Stimulated activated naive CD8-positive, alpha-beta T cell treated with anti-CD3 and anti-CD28 coated beads, Interleukin-15, Interleukin-2, amounts not matched to agents 100 U/mL and 50 U/mL, for 24 hours (primary cell): ENCODE measurements at regions not wholly inside any gene's neighbourhood (a gene's known extent, or its start where the extent isn't known, plus 50 kb on each side); places are given as distances from the start of the nearest gene placed in this dataset.
A peak's percentile ranks its signal among the peaks of the same experiment; 100 is the strongest.

Experiments
- ATAC-seq: fragments of 150-1000 bp; cut with Tn5 transposase; one replicate; pipeline ENCODE4 v1.10.0; 2021
- DNase-seq: peaks from one replicate; pipeline ENCODE4 v3.0.0; 2021

DNA sequence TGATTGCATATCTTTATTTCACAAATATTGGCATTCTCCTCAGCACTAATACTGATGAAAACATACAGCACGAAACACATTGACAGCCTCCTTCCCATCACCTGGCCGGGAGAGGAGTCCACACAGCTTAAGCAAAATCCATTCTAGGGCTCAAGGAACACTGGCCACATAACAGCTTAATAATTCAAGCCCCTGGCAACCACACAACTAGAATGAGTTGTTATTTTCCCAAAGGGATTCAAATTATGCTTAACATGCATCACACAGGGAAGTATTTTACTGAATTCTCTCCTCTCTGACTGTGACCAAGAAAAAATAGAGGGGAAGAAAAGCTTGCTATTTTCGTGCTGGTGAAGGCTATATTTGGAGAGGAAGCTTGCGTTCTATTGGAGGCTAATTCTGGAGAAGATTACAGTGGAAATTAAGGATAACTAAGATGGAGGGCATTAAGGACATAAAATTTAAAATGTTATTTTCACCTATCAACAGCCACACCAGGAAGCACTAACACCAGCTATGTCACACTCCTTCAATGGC, 198.5 kb downstream of the ADGRG6 start:
- ATAC-seq: no peak
- no peak for DNase-seq

- no peak for DNase-seq
- no peak for ATAC-seq
These were observed 200.0 kb downstream of the ADGRG6 start for GRCh38 chr6:142501795-142502194.

- ATAC-seq: no peak
- no peak for DNase-seq
These were observed 205.3 kb downstream of the ADGRG6 start for GRCh38 chr6:142507065-142507464.

GRCh38 chr6:142510211-142510610, 208.4 kb downstream of the ADGRG6 start:
- no peak for ATAC-seq
- DNase-seq: no peak

GRCh38 chr6:142518126-142518525, 216.3 kb downstream of the ADGRG6 start:
- DNase-seq (no peak), ATAC-seq (no peak)

- no peak for ATAC-seq
- no peak for DNase-seq
These were observed 217.0 kb downstream of the ADGRG6 start for GRCh38 chr6:142518761-142519160.

- no peak for DNase-seq
- no peak for ATAC-seq
These were observed 220.0 kb downstream of the ADGRG6 start for GRCh38 chr6:142521791-142522190.

DNA sequence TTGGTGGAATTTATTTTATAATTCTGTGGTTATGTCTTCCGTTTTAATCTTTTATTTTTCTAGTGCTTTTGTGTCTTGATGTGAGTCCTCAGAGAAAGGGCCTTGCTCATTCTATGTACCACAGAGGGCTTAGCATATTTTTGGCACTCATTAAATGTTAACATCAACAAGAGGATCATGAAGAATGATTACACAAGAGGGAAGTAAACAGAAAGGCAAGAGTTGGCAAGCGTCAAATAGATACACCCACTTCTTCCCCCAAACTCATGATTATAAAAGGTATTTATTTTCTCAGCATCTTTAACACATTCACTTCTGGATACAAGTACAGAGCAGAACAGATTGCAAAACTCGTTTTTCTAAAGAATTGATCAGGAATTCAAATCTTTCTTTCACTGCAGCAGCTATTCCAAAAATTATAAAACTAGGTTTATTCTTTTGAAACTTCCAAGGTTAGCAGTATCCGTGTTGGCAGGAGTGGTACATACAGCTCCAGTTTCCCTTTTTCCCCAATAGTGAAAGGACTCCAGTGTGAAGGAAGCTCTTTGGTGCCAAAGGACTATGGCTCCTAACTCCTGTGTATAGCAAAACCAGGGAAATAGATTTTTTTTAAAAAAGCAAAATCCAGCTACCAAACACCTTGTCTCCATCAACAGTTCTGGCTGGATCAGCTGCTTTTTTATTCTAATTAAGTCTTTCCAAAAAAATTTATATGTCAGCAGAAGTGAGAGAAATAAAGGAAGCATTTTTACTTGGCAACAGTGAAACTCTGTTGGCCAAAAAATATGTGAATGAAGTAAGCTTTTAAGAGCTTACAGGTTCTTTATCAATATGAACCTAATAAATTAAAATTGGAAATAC, 221.9 kb downstream of the ADGRG6 start:
- ATAC-seq (no peak), DNase-seq (no peak)

DNA sequence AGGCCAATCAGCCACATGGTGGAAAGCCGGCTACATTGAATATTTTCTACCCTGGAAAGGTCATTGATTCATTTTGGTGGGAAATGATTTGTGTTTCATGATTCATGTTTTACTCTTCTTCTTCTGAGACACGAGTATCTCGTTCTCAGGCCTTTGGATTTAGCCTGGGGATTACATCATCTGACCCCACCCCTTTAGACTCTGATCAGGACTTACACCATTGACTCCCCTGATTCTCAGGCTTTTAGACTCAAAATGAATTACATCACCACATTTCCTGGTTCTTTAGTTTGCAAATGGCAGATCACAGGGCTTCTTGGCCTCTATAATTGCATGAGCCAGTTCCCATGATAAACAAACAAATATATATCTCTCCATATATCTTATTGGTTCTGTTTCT, 228.8 kb downstream of the ADGRG6 start:
- ATAC-seq: no peak
- no peak for DNase-seq

- ATAC-seq: no peak
- DNase-seq: no peak
These were observed 229.9 kb downstream of the ADGRG6 start for GRCh38 chr6:142531727-142532126.

GRCh38 chr6:142534076-142534475, 232.3 kb downstream of the ADGRG6 start:
- DNase-seq (no peak), ATAC-seq (no peak)

- no peak for DNase-seq
These were observed 232.7 kb downstream of the ADGRG6 start for GRCh38 chr6:142534484-142534883.

GRCh38 chr6:142537612-142538478, 236.0 kb downstream of the ADGRG6 start:
- ATAC-seq: no peak
- DNase-seq: peak; percentile 19

More at GRCh38 chr6:142534484-142534883, 232.7 kb downstream of the ADGRG6 start:
- no peak for ATAC-seq

DNA sequence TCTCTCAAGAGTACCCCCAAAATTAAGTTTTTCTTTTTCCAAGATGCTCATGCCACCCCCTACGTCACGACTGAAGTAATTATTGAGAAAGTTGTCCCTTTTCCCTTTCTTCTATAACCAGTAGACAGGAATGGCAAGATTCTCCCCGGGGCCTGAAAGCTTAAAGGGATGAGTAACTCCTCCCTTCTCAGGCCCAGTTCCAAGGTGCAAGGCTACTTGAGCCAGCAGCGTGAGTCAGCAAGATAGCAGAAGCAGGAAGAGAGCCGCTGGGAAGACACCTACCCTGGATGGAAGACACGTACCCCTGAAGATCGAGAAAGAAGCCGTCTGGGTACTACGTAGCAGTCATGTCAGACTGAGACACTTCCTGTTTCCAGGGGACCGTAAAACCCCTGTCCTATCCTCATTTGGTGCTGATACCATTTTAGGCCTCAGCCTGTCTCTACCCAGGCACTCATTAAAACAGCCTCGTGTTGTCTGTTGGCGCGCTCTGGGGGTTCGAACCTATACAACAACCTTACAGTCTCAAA, 241.0 kb downstream of the ADGRG6 start:
- no peak for ATAC-seq
- no peak for DNase-seq

DNA sequence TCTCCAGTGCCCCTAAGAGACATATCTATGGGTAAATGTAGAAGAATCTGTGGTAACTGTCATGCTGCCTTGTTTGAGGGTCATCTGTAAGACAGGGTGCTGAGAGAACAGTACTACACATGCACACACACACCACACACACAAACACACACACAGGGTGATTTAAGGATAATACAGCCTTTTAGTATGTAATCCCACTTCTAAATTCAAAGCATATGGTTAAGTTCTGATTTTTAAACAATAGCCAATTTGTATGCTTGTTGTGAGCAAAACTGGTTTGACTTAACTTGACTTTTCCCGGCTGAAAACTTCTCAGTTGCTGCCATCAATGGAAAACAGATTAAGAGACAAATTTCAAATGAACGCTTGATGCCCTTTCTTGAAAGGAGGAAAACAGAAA, 241.8 kb downstream of the ADGRG6 start:
- DNase-seq (no peak), ATAC-seq (no peak)

GRCh38 chr6:142544199-142544838, 242.5 kb downstream of the ADGRG6 start:
- ATAC-seq: no peak

GRCh38 chr6:142545147-142545546, 243.3 kb downstream of the ADGRG6 start:
- no peak for ATAC-seq

More at GRCh38 chr6:142544199-142544838, 242.5 kb downstream of the ADGRG6 start:
- no peak for DNase-seq

DNA sequence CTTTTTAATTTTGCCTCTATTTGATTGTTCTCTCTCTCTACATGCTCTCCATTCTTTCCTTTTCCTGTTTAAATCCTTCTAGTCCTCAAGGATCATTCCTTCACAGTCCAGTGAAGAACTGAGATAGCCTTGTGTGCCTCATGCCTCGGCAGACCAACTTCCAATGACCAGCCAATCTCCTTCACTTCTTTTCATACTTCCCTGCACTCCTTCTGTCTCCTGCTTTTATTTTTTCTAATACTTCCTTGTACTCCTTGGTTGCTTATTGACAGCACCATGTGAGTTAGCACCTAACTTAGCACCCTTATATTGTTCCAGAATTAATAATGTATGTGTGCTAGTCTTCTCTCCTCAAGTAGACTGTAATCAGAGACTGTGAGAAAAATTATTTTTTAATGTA, 246.8 kb downstream of the ADGRG6 start:
- ATAC-seq: no peak

More at GRCh38 chr6:142545147-142545546, 243.3 kb downstream of the ADGRG6 start:
- DNase-seq: no peak

GRCh38 chr6:142550310-142551063, 248.7 kb downstream of the ADGRG6 start:
- DNase-seq: no peak
- no peak for ATAC-seq

More for the DNA sequence above, 246.8 kb downstream of the ADGRG6 start:
- DNase-seq: no peak

- peak; percentile 99 for ATAC-seq
- peak; percentile 67 for DNase-seq
These were observed 249.5 kb downstream of the ADGRG6 start for GRCh38 chr6:142551274-142551811.

DNA sequence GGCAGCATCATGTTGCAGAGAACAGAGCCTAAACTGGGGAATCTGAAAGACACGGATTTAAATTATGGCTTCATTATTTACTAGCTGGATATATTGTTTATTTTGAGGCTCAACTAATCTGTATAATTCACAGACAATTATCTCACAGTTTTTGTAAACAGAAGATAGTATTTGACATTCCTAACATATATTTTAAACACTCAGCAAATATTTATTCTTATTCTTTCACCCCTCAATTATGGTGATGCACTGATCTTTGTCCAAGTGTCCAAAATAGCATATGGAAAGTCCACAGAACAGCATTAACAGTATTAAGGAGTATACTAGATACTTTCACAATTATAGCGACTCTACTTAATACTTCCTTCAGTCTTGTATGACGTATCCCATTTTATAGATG, 257.0 kb downstream of the ADGRG6 start:
- DNase-seq: no peak
- ATAC-seq: no peak
